ENCODE measurements at regions not wholly inside any gene's neighbourhood (a gene's known extent, or its start where the extent isn't known, plus 50 kb on each side); places are given as distances from the start of the nearest gene placed in this dataset.

- BruUV-seq (replicated peaks) = no TSS peak
- Histone ChIP-seq H3K4me3 (ENCODE audit: low read length) (no peak overlapping the region), H2AFZ (ENCODE audit: low read length) (no peak overlapping the region), H3K27ac (ENCODE audit: low read length) (no peak overlapping the region), H3K9me3 (ENCODE audit: low read length) (no peaks in the 10 kb centered on the region), H3K9ac (ENCODE audit: low read length) (no peak overlapping the region), H3K79me2 (ENCODE audit: low read length) (no peaks in the 10 kb centered on the region), H3K27me3 (ENCODE audit: low read length) (peaks cover 23% of the 10 kb centered on the region), H3K4me2 (ENCODE audit: low read length) (no peak overlapping the region), H3K36me3 (ENCODE audit: low read depth, low read length) (no peaks in the 10 kb centered on the region), H3F3A (ENCODE audit: low read length, unreplicated experiment) (no peaks in the 10 kb centered on the region), H4K20me1 (ENCODE audit: low read length) (no peaks in the 10 kb centered on the region), H3K4me1 (ENCODE audit: insufficient read depth, low read length) (no peaks in the 10 kb centered on the region), H3K9me2 (replicated peaks; ENCODE audit: low read length) (no peaks in the 10 kb centered on the region)
- intact Hi-C loops (cut with micrococcal nuclease) = no loop called here
- CTCF ChIA-PET = no interaction called here
- POLR2A ChIA-PET (ENCODE audit: unreplicated experiment) = no interaction called here
- no peak for TF ChIP-seq EZH2 (IDR thresholded peaks at IDR 0.05; ENCODE audit: low read length, unreplicated experiment)
- TF ChIP-seq, protein P1, sequence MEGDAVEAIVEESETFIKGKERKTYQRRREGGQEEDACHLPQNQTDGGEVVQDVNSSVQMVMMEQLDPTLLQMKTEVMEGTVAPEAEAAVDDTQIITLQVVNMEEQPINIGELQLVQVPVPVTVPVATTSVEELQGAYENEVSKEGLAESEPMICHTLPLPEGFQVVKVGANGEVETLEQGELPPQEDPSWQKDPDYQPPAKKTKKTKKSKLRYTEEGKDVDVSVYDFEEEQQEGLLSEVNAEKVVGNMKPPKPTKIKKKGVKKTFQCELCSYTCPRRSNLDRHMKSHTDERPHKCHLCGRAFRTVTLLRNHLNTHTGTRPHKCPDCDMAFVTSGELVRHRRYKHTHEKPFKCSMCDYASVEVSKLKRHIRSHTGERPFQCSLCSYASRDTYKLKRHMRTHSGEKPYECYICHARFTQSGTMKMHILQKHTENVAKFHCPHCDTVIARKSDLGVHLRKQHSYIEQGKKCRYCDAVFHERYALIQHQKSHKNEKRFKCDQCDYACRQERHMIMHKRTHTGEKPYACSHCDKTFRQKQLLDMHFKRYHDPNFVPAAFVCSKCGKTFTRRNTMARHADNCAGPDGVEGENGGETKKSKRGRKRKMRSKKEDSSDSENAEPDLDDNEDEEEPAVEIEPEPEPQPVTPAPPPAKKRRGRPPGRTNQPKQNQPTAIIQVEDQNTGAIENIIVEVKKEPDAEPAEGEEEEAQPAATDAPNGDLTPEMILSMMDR (conservative IDR thresholded peaks at IDR 0.05; ENCODE audit: low read depth, low read length) = no peak
- no peak for TF ChIP-seq EZH2phosphoT487 (IDR thresholded peaks at IDR 0.05; ENCODE audit: borderline replicate concordance, low read length)
- ATAC-seq (no peak), DNase-seq (no peak)
These were observed 113.3 kb upstream of the ERCC4 start for GRCh38 chr16:13806671-13807070.

GRCh38 chr16:13808102-13808501 is 111.9 kb upstream of the ERCC4 start:
- no peak for ATAC-seq
- intact Hi-C loops (cut with micrococcal nuclease) = no loop called here
- no peaks in the 10 kb centered on the region for H3K9me2 ChIP-seq (replicated peaks; ENCODE audit: low read length)
- H3K79me2 ChIP-seq (ENCODE audit: low read length) = no peaks in the 10 kb centered on the region
- H3F3A ChIP-seq (ENCODE audit: low read length, unreplicated experiment) = no peaks in the 10 kb centered on the region
- no peak overlapping the region for H3K27ac ChIP-seq (ENCODE audit: low read length)
- H3K9me3 ChIP-seq (ENCODE audit: low read length) = no peaks in the 10 kb centered on the region
- ChIA-PET CTCF (no interaction called here), POLR2A (ENCODE audit: unreplicated experiment) (no interaction called here)
- H3K4me1 ChIP-seq (ENCODE audit: insufficient read depth, low read length) = no peaks in the 10 kb centered on the region
- no peaks in the 10 kb centered on the region for H4K20me1 ChIP-seq (ENCODE audit: low read length)
- H3K9ac ChIP-seq (ENCODE audit: low read length) = no peak overlapping the region
- no peak overlapping the region for H2AFZ ChIP-seq (ENCODE audit: low read length)
- H3K27me3 ChIP-seq (ENCODE audit: low read length) = peaks cover 23% of the 10 kb centered on the region
- no TSS peak for BruUV-seq (replicated peaks)
- no peaks in the 10 kb centered on the region for H3K36me3 ChIP-seq (ENCODE audit: low read depth, low read length)
- no peak for DNase-seq
- TF ChIP-seq, protein P1 (conservative IDR thresholded peaks at IDR 0.05; ENCODE audit: low read depth, low read length) = no peak
- no peak for TF ChIP-seq EZH2phosphoT487 (IDR thresholded peaks at IDR 0.05; ENCODE audit: borderline replicate concordance, low read length)
- TF ChIP-seq EZH2 (IDR thresholded peaks at IDR 0.05; ENCODE audit: low read length, unreplicated experiment) = no peak
- no peak overlapping the region for H3K4me3 ChIP-seq (ENCODE audit: low read length)
- no peak overlapping the region for H3K4me2 ChIP-seq (ENCODE audit: low read length)

DNA sequence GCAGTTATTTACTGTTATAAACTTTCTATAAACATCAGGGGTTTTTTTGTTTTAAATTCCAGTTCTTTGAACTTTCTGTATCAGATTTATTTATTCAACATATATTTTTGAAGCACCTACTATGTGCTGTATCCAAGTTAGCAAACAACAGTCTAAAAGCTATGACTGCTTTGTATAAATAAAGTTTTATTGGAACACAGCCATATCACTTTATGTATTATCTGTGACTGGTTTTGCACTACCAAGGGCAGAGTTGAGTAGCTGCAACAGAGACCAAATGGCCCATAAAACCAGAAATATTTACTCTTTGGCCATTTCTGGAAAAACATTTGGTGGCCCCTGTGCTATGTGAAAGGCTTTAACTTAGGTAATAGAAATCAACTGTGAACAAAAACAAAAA is 110.2 kb upstream of the ERCC4 start:
- Histone ChIP-seq H3K27ac (ENCODE audit: low read length) (no peak overlapping the region), H3K36me3 (ENCODE audit: low read depth, low read length) (no peaks in the 10 kb centered on the region), H3K4me3 (ENCODE audit: low read length) (no peak overlapping the region), H3K9me3 (ENCODE audit: low read length) (no peaks in the 10 kb centered on the region), H3K4me1 (ENCODE audit: insufficient read depth, low read length) (no peaks in the 10 kb centered on the region), H2AFZ (ENCODE audit: low read length) (no peak overlapping the region), H4K20me1 (ENCODE audit: low read length) (no peaks in the 10 kb centered on the region), H3K4me2 (ENCODE audit: low read length) (no peak overlapping the region), H3K27me3 (ENCODE audit: low read length) (peaks cover 23% of the 10 kb centered on the region), H3K9ac (ENCODE audit: low read length) (no peak overlapping the region), H3K9me2 (replicated peaks; ENCODE audit: low read length) (no peaks in the 10 kb centered on the region), H3F3A (ENCODE audit: low read length, unreplicated experiment) (no peaks in the 10 kb centered on the region), H3K79me2 (ENCODE audit: low read length) (no peaks in the 10 kb centered on the region)
- DNase-seq (no peak), ATAC-seq (no peak)
- no TSS peak for BruUV-seq (replicated peaks)
- TF ChIP-seq, protein P1 (conservative IDR thresholded peaks at IDR 0.05; ENCODE audit: low read depth, low read length) = no peak
- intact Hi-C loops (cut with micrococcal nuclease) = no loop called here
- ChIA-PET CTCF (no interaction called here), POLR2A (ENCODE audit: unreplicated experiment) (no interaction called here)

All from PC-3 (cell line).